HEK293 (cell line): ENCODE measurements at regions not wholly inside any gene's neighbourhood (a gene's known extent, or its start where the extent isn't known, plus 50 kb on each side); places are given as distances from the start of the nearest gene placed in this dataset.

Source experiments
- CTCF ChIA-PET: fragments of 350-600 bp; formaldehyde crosslinking; extraction: SDS; loops from one replicate; lab custom pipeline; 2021; ENCODE audit warnings: antibody characterized with exemption; lab: Yijun Ruan, JAX
- POLR2A ChIA-PET: fragments of 300-600 bp; formaldehyde crosslinking; extraction: SDS; loops from one replicate; lab custom pipeline; 2020; ENCODE audit warnings: antibody characterized with exemption, inconsistent platforms; lab: Yijun Ruan, JAX
- H3K27ac ChIP-seq: fragments of 200-500 bp; sonication (Bioruptor generic); 2 replicates; pipeline ENCODE4 v1.5.1; 2014; ENCODE audit warnings: low read depth, low read length, control low read depth, inconsistent platforms; ENCODE audit errors: extremely low read depth
- H3K36me3 ChIP-seq, 2 experiments: fragments of 200-500 bp in 1 of 2; sonication (Bioruptor generic) in 1 of 2; 1 replicate in 1 of 2; 2 replicates in 1 of 2; pipeline ENCODE4 v1.5.1; 2014 to 2017; ENCODE audit warnings: inconsistent platforms in 2 of 2, low read length in 2 of 2; ENCODE audit not compliant: control insufficient read depth in 2 of 2, insufficient read depth in 1 of 2
- H3K4me1 ChIP-seq: fragments of 200-500 bp; sonication (Bioruptor generic); 2 replicates; pipeline ENCODE4 v1.5.1; 2014; ENCODE audit warnings: mild to moderate bottlenecking, low read length, inconsistent platforms; ENCODE audit not compliant: control insufficient read depth, insufficient read depth
- H3K4me3 ChIP-seq: 2 replicates; pipeline ENCODE4 v1.5.1; 2011; ENCODE audit warnings: low read depth, mild to moderate bottlenecking, control low read depth, low read length, moderate library complexity
- H3K9me3 ChIP-seq: fragments of 200-500 bp; sonication (Bioruptor generic); 2 replicates; pipeline ENCODE4 v1.5.1; 2014; ENCODE audit warnings: low read depth, low read length, inconsistent platforms; ENCODE audit not compliant: control insufficient read depth, insufficient read depth
- GLI2 ChIP-seq: fragments of 450-650 bp; formaldehyde crosslinking; IDR thresholded peaks from 2 replicates; pipeline ENCODE4; 2017; ENCODE audit warnings: missing biosample characterization, missing genetic modification characterization, low read depth, borderline replicate concordance
- KLF8 ChIP-seq: fragments of 450-650 bp; formaldehyde crosslinking; IDR thresholded peaks from 2 replicates; pipeline ENCODE4 v1.5.1; 2016; ENCODE audit warnings: missing biosample characterization, missing genetic modification characterization
- PRDM2 ChIP-seq: fragments of 450-650 bp; formaldehyde crosslinking; IDR thresholded peaks from 2 replicates; pipeline ENCODE4 v1.5.1; 2016; ENCODE audit warnings: missing biosample characterization, missing genetic modification characterization, borderline replicate concordance
- SALL2 ChIP-seq: fragments of 450-650 bp; formaldehyde crosslinking; IDR thresholded peaks from 2 replicates; pipeline ENCODE4 v1.5.0; 2017; ENCODE audit warnings: missing biosample characterization, mild to moderate bottlenecking, missing genetic modification characterization, borderline replicate concordance
- TSHZ1 ChIP-seq: fragments of 450-650 bp; formaldehyde crosslinking; IDR thresholded peaks from 2 replicates; pipeline ENCODE4 v1.5.1; 2016; ENCODE audit warnings: missing biosample characterization, missing genetic modification characterization, borderline replicate concordance
- ZBTB44 ChIP-seq: fragments of 450-650 bp; IDR thresholded peaks from 2 replicates; pipeline ENCODE4 v1.5.1; 2018; ENCODE audit warnings: missing biosample characterization, mild to moderate bottlenecking, missing genetic modification characterization
- ZFP69B ChIP-seq: fragments of 450-650 bp; formaldehyde crosslinking; IDR thresholded peaks from 2 replicates; pipeline ENCODE4 v1.5.1; 2016; ENCODE audit warnings: missing biosample characterization, missing genetic modification characterization
- ZNF114 ChIP-seq: fragments of 450-650 bp; formaldehyde crosslinking; IDR thresholded peaks from 2 replicates; pipeline ENCODE4 v1.5.0; 2017; ENCODE audit warnings: missing biosample characterization, missing genetic modification characterization
- ZNF248 ChIP-seq: fragments of 450-650 bp; formaldehyde crosslinking; IDR thresholded peaks from 2 replicates; pipeline ENCODE4 v1.5.1; 2017; ENCODE audit warnings: missing biosample characterization, missing genetic modification characterization
- ZNF280C ChIP-seq: fragments of 450-650 bp; formaldehyde crosslinking; IDR thresholded peaks from 2 replicates; pipeline ENCODE4 v1.5.1; 2016; ENCODE audit warnings: missing biosample characterization, missing genetic modification characterization
- ZNF398 ChIP-seq: fragments of 450-650 bp; formaldehyde crosslinking; IDR thresholded peaks from 2 replicates; pipeline ENCODE4 v1.5.1; 2017; ENCODE audit warnings: missing biosample characterization, missing genetic modification characterization
- ZNF473 ChIP-seq: fragments of 450-650 bp; formaldehyde crosslinking; IDR thresholded peaks from 2 replicates; pipeline ENCODE4 v1.5.1; 2017; ENCODE audit warnings: missing biosample characterization, missing genetic modification characterization
- ZNF560 ChIP-seq: fragments of 450-650 bp; formaldehyde crosslinking; IDR thresholded peaks from 2 replicates; pipeline ENCODE4 v1.5.1; 2017; ENCODE audit warnings: missing biosample characterization, missing genetic modification characterization, borderline replicate concordance
- ZNF610 ChIP-seq: fragments of 450-650 bp; formaldehyde crosslinking; IDR thresholded peaks from 2 replicates; pipeline ENCODE4 v1.5.1; 2016; ENCODE audit warnings: missing biosample characterization, missing genetic modification characterization, borderline replicate concordance
- ZNF707 ChIP-seq: fragments of 450-650 bp; formaldehyde crosslinking; IDR thresholded peaks from 2 replicates; pipeline ENCODE4 v1.5.1; 2016; ENCODE audit warnings: missing biosample characterization, missing genetic modification characterization
- TF ChIP-seq, protein P1 (sequence below): fragments of 450-650 bp; formaldehyde crosslinking; IDR thresholded peaks from 2 replicates; pipeline ENCODE4 v1.5.1; 2017; ENCODE audit warnings: missing biosample characterization, missing genetic modification characterization

GRCh38 chr5:175385691-175386362 is 58.2 kb downstream of the DRD1 start (continued):
- no peak for TF ChIP-seq ZNF610
- no peak for TF ChIP-seq ZNF473 (tag by site-specific recombination)
- 0 out of 2 replicates have a peak, but pooled peaks have one; percentile 18 for TF ChIP-seq ZFP69B
- peak; percentile 46; the same call in 1 of the 2 replicates for TF ChIP-seq KLF8 (tag by site-specific recombination)
- no peak for TF ChIP-seq ZNF248 (tag by site-specific recombination)
- TF ChIP-seq ZBTB44, result peak; percentile 89
- TF ChIP-seq, protein P1, sequence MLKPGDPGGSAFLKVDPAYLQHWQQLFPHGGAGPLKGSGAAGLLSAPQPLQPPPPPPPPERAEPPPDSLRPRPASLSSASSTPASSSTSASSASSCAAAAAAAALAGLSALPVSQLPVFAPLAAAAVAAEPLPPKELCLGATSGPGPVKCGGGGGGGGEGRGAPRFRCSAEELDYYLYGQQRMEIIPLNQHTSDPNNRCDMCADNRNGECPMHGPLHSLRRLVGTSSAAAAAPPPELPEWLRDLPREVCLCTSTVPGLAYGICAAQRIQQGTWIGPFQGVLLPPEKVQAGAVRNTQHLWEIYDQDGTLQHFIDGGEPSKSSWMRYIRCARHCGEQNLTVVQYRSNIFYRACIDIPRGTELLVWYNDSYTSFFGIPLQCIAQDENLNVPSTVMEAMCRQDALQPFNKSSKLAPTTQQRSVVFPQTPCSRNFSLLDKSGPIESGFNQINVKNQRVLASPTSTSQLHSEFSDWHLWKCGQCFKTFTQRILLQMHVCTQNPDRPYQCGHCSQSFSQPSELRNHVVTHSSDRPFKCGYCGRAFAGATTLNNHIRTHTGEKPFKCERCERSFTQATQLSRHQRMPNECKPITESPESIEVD (tag by site-specific recombination), result peak; percentile 71

GRCh38 chr5:175384724-175385552 is 59.0 kb downstream of the DRD1 start:
- H3K27ac ChIP-seq, result peak overlapping the region; percentile 46; the same call in 1 of the 2 replicates
- ChIA-PET POLR2A (no interaction called here), CTCF (interaction anchor here (0.8 to 1.1 kb wide), 2 partner anchors 253 to 1054 kb away, joined by 5 to 9 read pairs; no protein-coding TSS in a partner anchor)
- peaks cover 10% of the 10 kb centered on the region for H3K4me1 ChIP-seq
- no peaks in the 10 kb centered on the region for H3K36me3 ChIP-seq
- H3K4me3 ChIP-seq, result no peak overlapping the region
- H3K9me3 ChIP-seq, result no peaks in the 10 kb centered on the region
- no peak for TF ChIP-seq TSHZ1 (tag by site-specific recombination)
- TF ChIP-seq ZNF560 (tag by site-specific recombination), result no peak
- TF ChIP-seq GLI2 (tag by site-specific recombination), result no peak
- no peak for TF ChIP-seq PRDM2 (tag by site-specific recombination)
- TF ChIP-seq ZNF280C (tag by site-specific recombination), result no peak
- TF ChIP-seq ZNF707 (tag by site-specific recombination), result no peak
- peak; percentile 44 for TF ChIP-seq ZNF398 (tag by site-specific recombination)
- TF ChIP-seq ZNF114, result 0 out of 2 replicates have a peak, but pooled peaks have one; percentile 68
- TF ChIP-seq SALL2, result peak; percentile 58; the same call in 1 of the 2 replicates
